C4-2B (cell line): ENCODE measurements at regions not wholly inside any gene's neighbourhood (a gene's known extent, or its start where the extent isn't known, plus 50 kb on each side); places are given as distances from the start of the nearest gene placed in this dataset.

Experiments
- H3K27ac ChIP-seq: fragments of 450-650 bp; 2 replicates; pipeline ENCODE4 v1.5.1; 2017
- ZFX ChIP-seq: fragments of 450-650 bp; IDR thresholded peaks from 2 replicates; pipeline ENCODE4 v1.6.1; 2017
- TF ChIP-seq, protein P1 (sequence below): fragments of 450-650 bp; conservative IDR thresholded peaks from 2 replicates; pipeline ENCODE4 v1.5.1; 2017; ENCODE audit warnings: mild to moderate bottlenecking

- no peak for TF ChIP-seq ZFX
- TF ChIP-seq, protein P1, sequence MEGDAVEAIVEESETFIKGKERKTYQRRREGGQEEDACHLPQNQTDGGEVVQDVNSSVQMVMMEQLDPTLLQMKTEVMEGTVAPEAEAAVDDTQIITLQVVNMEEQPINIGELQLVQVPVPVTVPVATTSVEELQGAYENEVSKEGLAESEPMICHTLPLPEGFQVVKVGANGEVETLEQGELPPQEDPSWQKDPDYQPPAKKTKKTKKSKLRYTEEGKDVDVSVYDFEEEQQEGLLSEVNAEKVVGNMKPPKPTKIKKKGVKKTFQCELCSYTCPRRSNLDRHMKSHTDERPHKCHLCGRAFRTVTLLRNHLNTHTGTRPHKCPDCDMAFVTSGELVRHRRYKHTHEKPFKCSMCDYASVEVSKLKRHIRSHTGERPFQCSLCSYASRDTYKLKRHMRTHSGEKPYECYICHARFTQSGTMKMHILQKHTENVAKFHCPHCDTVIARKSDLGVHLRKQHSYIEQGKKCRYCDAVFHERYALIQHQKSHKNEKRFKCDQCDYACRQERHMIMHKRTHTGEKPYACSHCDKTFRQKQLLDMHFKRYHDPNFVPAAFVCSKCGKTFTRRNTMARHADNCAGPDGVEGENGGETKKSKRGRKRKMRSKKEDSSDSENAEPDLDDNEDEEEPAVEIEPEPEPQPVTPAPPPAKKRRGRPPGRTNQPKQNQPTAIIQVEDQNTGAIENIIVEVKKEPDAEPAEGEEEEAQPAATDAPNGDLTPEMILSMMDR: no peak
- H3K27ac ChIP-seq: no peak overlapping the region
Observed at GRCh38 chrX:3771766-3772165, 58.3 kb upstream of the PRKX start.

DNA sequence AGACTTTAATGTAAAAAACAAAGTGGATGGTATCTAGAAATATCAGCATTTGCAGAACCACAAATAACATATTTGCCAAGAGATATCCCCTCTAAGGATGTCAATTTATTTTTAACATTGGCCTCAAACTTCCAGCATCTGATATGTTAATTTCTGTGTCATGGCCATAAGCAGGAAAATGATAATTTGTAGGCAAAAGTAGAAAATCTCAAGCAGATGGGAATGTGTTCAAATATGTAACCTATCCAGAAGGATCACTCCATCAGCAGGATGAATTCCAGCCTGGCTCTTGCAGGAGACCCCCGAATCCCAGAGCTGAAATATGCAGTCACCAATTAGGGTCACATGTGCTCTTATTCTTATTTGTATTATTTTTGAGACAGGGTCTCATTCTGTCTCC lies 55.4 kb upstream of the PRKX start:
- no peak overlapping the region for H3K27ac ChIP-seq
- no peak for TF ChIP-seq ZFX
- TF ChIP-seq, protein P1: no peak
